RWPE1 (cell line): ENCODE measurements at regions not wholly inside any gene's neighbourhood (a gene's known extent, or its start where the extent isn't known, plus 50 kb on each side); places are given as distances from the start of the nearest gene placed in this dataset.

ENCODE experiments used
- CTCF ChIA-PET: fragments of 350-600 bp; sonication (Branson Sonifier 250); formaldehyde crosslinking; extraction: SDS; loops from one replicate; lab custom pipeline; 2021; lab: Yijun Ruan, JAX
- POLR2A ChIA-PET: fragments of 400-600 bp; formaldehyde crosslinking; extraction: SDS; loops from one replicate; lab custom pipeline; 2020; ENCODE audit warnings: antibody characterized with exemption; ENCODE audit not compliant: low non-redundant PET; lab: Yijun Ruan, JAX
- DNase-seq: peaks from one replicate; pipeline ENCODE4 v3.0.0; 2012; ENCODE audit warnings: low spot score
- H3K27ac ChIP-seq: fragments of 450-650 bp; 2 replicates; pipeline ENCODE4 v1.5.1; 2017
- CTCF ChIP-seq: fragments of 450-650 bp; conservative IDR thresholded peaks from 2 replicates; pipeline ENCODE4 v1.5.1; 2017; ENCODE audit warnings: low read depth, mild to moderate bottlenecking

DNA sequence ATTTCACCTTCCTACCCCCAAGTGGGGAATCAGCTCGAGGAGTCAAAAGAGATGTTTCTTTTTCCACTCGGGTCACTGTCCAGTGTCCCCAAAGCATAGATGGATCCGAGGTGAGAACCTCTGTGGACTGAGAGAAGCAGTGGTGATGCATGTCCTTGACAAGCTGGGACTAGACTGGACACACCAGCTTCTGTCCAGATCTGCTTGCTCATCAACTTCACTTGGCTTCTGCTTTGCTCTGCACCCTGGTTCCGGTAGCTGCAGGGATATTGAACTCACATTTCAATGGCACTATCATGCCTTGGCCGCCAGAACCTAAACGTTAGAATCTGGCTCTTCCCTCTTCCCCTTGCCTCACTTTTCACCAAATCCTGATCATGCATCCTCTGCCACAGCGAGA, 50.3 kb upstream of the CXCL12 start:
- no peak for DNase-seq
- H3K27ac ChIP-seq, result no peak overlapping the region
- no peak for TF ChIP-seq CTCF
- POLR2A ChIA-PET, result no interaction called here
- CTCF ChIA-PET, result no interaction called here

DNA sequence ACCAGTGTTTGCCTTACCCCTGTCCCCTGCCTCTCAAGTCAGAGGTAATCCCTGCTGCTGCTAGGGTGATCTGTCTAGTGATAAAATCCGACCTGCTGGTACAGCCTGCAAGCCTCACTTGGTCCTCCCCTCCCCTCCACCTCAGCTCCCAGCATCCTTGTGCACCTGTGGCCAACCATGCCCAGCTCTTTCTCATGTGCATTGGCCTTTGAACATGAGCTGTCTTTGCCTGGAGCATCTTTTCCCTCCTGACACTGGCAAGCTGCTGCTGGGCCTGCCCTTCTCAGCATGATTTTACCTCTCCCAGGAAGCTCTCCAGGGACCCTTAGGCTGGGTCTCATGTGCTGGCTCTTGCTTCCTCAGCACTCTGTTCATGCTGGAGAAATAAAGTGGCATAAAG, 51.3 kb upstream of the CXCL12 start:
- ChIA-PET POLR2A (no interaction called here), CTCF (no interaction called here)
- no peak for TF ChIP-seq CTCF
- DNase-seq, result no peak
- no peak overlapping the region for H3K27ac ChIP-seq

DNA sequence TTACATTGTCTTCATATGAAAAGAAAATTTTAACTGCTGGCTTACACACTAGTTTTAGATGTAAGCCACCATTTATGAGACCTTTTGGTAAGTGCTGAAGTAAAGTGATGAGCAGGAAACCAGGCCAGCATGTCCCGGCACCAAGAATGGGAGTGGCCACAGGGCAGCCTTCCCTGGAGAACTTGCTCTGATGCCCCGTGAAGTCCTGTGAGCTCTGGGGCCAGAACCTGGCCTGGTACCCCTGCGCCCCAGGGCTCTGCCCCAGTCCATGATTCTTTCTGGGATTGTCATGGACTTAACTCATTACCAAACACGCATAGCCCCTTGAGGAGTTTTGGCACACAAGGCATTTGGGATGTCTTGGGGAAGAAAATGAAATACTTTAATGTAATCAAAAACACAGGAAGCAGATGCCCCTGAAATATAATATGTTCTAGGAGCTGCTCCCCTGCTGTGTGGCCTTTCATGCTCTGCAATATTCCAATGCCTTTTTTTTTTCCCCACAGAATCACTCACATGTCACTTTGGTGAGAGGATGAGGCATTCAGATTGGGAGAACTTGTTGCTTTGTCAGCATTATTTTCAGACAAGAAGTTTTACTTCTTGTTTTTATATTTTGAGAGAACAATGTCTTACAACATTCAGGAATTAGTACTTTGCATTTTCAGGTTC, 53.1 kb upstream of the CXCL12 start:
- POLR2A ChIA-PET, result no interaction called here
- no peak overlapping the region for H3K27ac ChIP-seq
- CTCF ChIA-PET, result no interaction called here
- TF ChIP-seq CTCF, result no peak
- no peak for DNase-seq

DNA sequence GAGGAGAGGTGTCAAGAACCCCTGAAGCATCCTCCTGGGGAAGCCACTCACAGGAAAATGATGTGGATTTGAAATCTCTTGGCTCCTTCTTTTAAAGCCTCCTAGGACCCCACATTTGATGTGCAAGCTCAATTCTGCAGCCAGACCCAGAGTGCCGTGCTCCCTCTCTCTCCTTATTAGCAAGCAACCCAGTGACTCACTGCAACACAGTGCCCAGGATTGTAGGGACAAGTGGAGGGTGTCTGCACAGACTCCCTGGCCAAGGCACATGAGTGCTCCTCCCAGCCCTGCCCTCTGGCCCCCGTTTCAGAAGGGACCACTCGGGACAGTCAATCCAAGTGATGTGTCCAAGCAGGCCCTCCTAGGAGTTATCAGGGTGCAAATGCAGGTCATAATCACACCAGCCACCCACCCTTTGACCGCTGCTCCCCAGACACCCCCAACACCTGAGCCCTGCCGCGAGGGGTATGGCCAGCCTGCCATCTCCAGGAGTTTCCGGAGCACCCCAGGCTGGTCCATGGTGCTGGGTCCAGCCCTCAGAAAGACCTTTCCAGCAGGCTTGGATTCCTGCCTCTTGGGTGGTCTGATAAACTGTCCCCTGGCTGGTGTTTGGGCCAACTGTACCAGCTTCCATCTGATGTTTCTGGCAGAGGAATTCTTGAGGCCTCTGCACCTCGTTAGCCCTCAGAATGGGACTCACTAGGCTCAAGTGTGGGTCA, 54.5 kb upstream of the CXCL12 start:
- no peak for TF ChIP-seq CTCF
- POLR2A ChIA-PET, result no interaction called here
- DNase-seq, result no peak
- no peak overlapping the region for H3K27ac ChIP-seq
- CTCF ChIA-PET, result no interaction called here

GRCh38 chr10:44439958-44440244, 55.0 kb upstream of the CXCL12 start:
- no peak for TF ChIP-seq CTCF
- POLR2A ChIA-PET, result no interaction called here
- CTCF ChIA-PET, result no interaction called here
- no peak overlapping the region for H3K27ac ChIP-seq
- DNase-seq, result no peak

- CTCF ChIA-PET, result no interaction called here
- no peak for TF ChIP-seq CTCF
- POLR2A ChIA-PET, result no interaction called here
Observed at GRCh38 chr10:44457259-44457658, 72.4 kb upstream of the CXCL12 start.

More at GRCh38 chr10:44457259-44457658, 72.4 kb upstream of the CXCL12 start:
- H3K27ac ChIP-seq, result no peak overlapping the region
- no peak for DNase-seq
